ENCODE measurements at regions not wholly inside any gene's neighbourhood (a gene's known extent, or its start where the extent isn't known, plus 50 kb on each side); places are given as distances from the start of the nearest gene placed in this dataset.
A peak's percentile ranks its signal among the peaks of the same experiment; 100 is the strongest.
"Not testable (repeated sequence)": the region's sequence is repeated elsewhere in the genome, so short reads cannot be mapped to it uniquely, and the experiment has no call there.

GRCh38 chr14:40679256-40679655 is 927.4 kb upstream of the LRFN5 start:
- Histone ChIP-seq H4K5ac (ENCODE audit: insufficient read length, low read depth, low read length) (no peak overlapping the region), H3K4me1 (ENCODE audit: insufficient read depth, low read length) (no peaks in the 10 kb centered on the region), H4K20me1 (ENCODE audit: control insufficient read depth, insufficient read depth, insufficient read length) (no peaks in the 10 kb centered on the region), H3K23me2 (ENCODE audit: insufficient read length, low read depth, low read length, poor library complexity, severe bottlenecking) (no peaks in the 10 kb centered on the region), H3T11ph (ENCODE audit: low read length) (no peak overlapping the region), H3K9me3 (ENCODE audit: control insufficient read depth, low read depth, low read length) (no peaks in the 10 kb centered on the region), H3K18ac (ENCODE audit: insufficient read length, low read depth, low read length) (no peak overlapping the region), H2BK5ac (ENCODE audit: insufficient read length, low read length) (no peak overlapping the region), H2BK20ac (ENCODE audit: low read depth, low read length, poor library complexity, severe bottlenecking) (no peak overlapping the region), H3K79me1 (ENCODE audit: insufficient read depth, low read depth, low read length, poor library complexity, severe bottlenecking) (no peaks in the 10 kb centered on the region), H3K23ac (ENCODE audit: insufficient read length, low read depth, low read length) (no peak overlapping the region), H2AK5ac (ENCODE audit: insufficient read length, low read length) (no peak overlapping the region), H2BK12ac (ENCODE audit: insufficient read length, low read depth, low read length) (no peak overlapping the region), H3K27ac (ENCODE audit: insufficient read length, low read depth, low read length) (no peak overlapping the region), H3K14ac (ENCODE audit: insufficient read depth, low read length) (no peak overlapping the region), H3K56ac (ENCODE audit: insufficient read length, low read depth, low read length) (no peak overlapping the region), H3K79me2 (ENCODE audit: insufficient read depth, low read length) (no peaks in the 10 kb centered on the region), H3K4me2 (ENCODE audit: insufficient read depth, insufficient read length, low read length) (no peak overlapping the region), H2BK120ac (ENCODE audit: low read depth, low read length, poor library complexity, severe bottlenecking) (no peak overlapping the region), H2AFZ (ENCODE audit: low read length) (no peak overlapping the region), H3K9ac (ENCODE audit: extremely low read depth, insufficient read length, low read length) (no peak overlapping the region), H4K91ac (ENCODE audit: insufficient read length, low read depth, low read length) (no peak overlapping the region), H3K27me3 (ENCODE audit: insufficient read depth, low read length) (no peaks in the 10 kb centered on the region), H4K8ac (replicated peaks; ENCODE audit: insufficient read length, low read depth, low read length) (no peak overlapping the region), H2BK15ac (ENCODE audit: low read depth, low read length) (no peak overlapping the region), H3K4ac (ENCODE audit: low read depth, low read length) (no peak overlapping the region)
- Mint-ChIP-seq H3K9me3 (peaks cover 4 to 7% of the 10 kb centered on the region in 2 experiments; a peak in 2 of 5 replicates), H3K4me1 (peaks cover 11% of the 10 kb centered on the region in 2 experiments), H3K27ac (no peak overlapping the region), H3K36me3 (ENCODE audit: insufficient read depth in 1 of 3, low read depth in 3 of 3) (peaks cover 0 to 13% (median 2%) of the 10 kb centered on the region in 3 experiments; a peak in 3 of 7 replicates), H3K4me3 (no peak overlapping the region), H3K27me3 (ENCODE audit: low read depth) (no peaks in the 10 kb centered on the region)
- no CpG with 5 or more reads among the region's 1 CpG for WGBS (ENCODE audit: extremely low coverage, insufficient read length, low lambda C conversion rate)
- DNase-seq = no peak
- TF ChIP-seq CTCF (conservative IDR thresholded peaks at IDR 0.05) = no peak

GRCh38 chr14:40677206-40677605 is 929.5 kb upstream of the LRFN5 start:
- not testable (repeated sequence) for H3K23ac ChIP-seq (ENCODE audit: insufficient read length, low read depth, low read length); H3K14ac ChIP-seq (ENCODE audit: insufficient read depth, low read length); H2BK15ac ChIP-seq (ENCODE audit: low read depth, low read length); H3K23me2 ChIP-seq (ENCODE audit: insufficient read length, low read depth, low read length, poor library complexity, severe bottlenecking); DNase-seq; H4K8ac ChIP-seq (replicated peaks; ENCODE audit: insufficient read length, low read depth, low read length); H3K27me3 Mint-ChIP-seq (ENCODE audit: low read depth); H4K91ac ChIP-seq (ENCODE audit: insufficient read length, low read depth, low read length); H3K4me1 ChIP-seq (ENCODE audit: insufficient read depth, low read length); H3T11ph ChIP-seq (ENCODE audit: low read length); H2BK20ac ChIP-seq (ENCODE audit: low read depth, low read length, poor library complexity, severe bottlenecking); H3K27ac ChIP-seq (ENCODE audit: insufficient read length, low read depth, low read length); H3K9ac ChIP-seq (ENCODE audit: extremely low read depth, insufficient read length, low read length); H4K5ac ChIP-seq (ENCODE audit: insufficient read length, low read depth, low read length); H4K20me1 ChIP-seq (ENCODE audit: control insufficient read depth, insufficient read depth, insufficient read length); H3K79me2 ChIP-seq (ENCODE audit: insufficient read depth, low read length); H3K56ac ChIP-seq (ENCODE audit: insufficient read length, low read depth, low read length); H2BK120ac ChIP-seq (ENCODE audit: low read depth, low read length, poor library complexity, severe bottlenecking); H3K79me1 ChIP-seq (ENCODE audit: insufficient read depth, low read depth, low read length, poor library complexity, severe bottlenecking); H2BK12ac ChIP-seq (ENCODE audit: insufficient read length, low read depth, low read length); H3K27me3 ChIP-seq (ENCODE audit: insufficient read depth, low read length); H3K9me3 ChIP-seq (ENCODE audit: control insufficient read depth, low read depth, low read length); H2AK5ac ChIP-seq (ENCODE audit: insufficient read length, low read length); H3K9me3 Mint-ChIP-seq; H2AFZ ChIP-seq (ENCODE audit: low read length); H3K4me2 ChIP-seq (ENCODE audit: insufficient read depth, insufficient read length, low read length); H2BK5ac ChIP-seq (ENCODE audit: insufficient read length, low read length); H3K4ac ChIP-seq (ENCODE audit: low read depth, low read length); H3K4me3 Mint-ChIP-seq; H3K18ac ChIP-seq (ENCODE audit: insufficient read length, low read depth, low read length)
- Mint-ChIP-seq H3K27ac (peak overlapping the region in 1 of 3 experiments; percentile 36; a peak in 1 of 7 replicates), H3K4me1 (peaks cover 11% of the 10 kb centered on the region in 2 experiments), H3K36me3 (ENCODE audit: insufficient read depth in 1 of 3, low read depth in 3 of 3) (peaks cover 2 to 13% (median 3%) of the 10 kb centered on the region in 3 experiments; a peak in 3 of 7 replicates)
